ENCODE measurements at regions not wholly inside any gene's neighbourhood (a gene's known extent, or its start where the extent isn't known, plus 50 kb on each side); places are given as distances from the start of the nearest gene placed in this dataset.

DNA sequence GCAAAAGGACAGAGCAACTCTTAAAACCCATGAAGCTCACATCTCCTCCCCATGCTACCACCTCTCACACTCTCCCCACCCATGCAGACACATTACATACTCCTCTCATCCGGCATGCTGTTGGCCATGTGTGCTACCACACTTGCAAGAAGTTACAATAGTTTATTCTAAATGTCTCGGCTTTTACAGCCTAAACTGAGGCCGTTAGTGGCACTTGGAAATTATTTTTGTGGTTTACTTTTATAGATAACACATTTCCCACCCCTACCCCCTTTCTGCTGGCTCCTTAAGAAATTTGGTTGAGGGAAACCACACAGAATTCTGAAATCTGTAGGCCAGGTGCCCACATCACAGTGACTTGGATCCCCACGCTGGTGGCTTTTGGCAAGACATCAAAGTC is 141.1 kb upstream of the HHIP start:
- no peak for DNase-seq
- ChIA-PET CTCF (no interaction called here), POLR2A (ENCODE audit: unreplicated experiment) (no interaction called here)
- Histone ChIP-seq H3K36me3 (ENCODE audit: low read depth) (no peaks in the 10 kb centered on the region), H3K27ac (no peak overlapping the region), H3K4me3 (no peak overlapping the region), H3K79me2 (ENCODE audit: low read depth) (no peaks in the 10 kb centered on the region), H3K27me3 (ENCODE audit: insufficient read depth, low read depth) (no peaks in the 10 kb centered on the region), H3K9me2 (ENCODE audit: insufficient read depth) (no peaks in the 10 kb centered on the region), H2AFZ (no peak overlapping the region), H3F3A (ENCODE audit: insufficient read depth, low read depth) (no peaks in the 10 kb centered on the region), H3K9me3 (ENCODE audit: insufficient read depth, low read depth) (no peaks in the 10 kb centered on the region), H3K4me2 (no peak overlapping the region), H4K20me1 (ENCODE audit: insufficient read depth) (no peaks in the 10 kb centered on the region), H3K4me1 (replicated peaks; ENCODE audit: insufficient read depth) (no peaks in the 10 kb centered on the region)
- BruUV-seq (replicated peaks), result no TSS peak
- intact Hi-C loops (cut with micrococcal nuclease; ENCODE audit: unreplicated experiment), result no loop called here
- no peak for TF ChIP-seq EZH2 (IDR thresholded peaks at IDR 0.05; ENCODE audit: low read depth)
- TF ChIP-seq, protein P1, sequence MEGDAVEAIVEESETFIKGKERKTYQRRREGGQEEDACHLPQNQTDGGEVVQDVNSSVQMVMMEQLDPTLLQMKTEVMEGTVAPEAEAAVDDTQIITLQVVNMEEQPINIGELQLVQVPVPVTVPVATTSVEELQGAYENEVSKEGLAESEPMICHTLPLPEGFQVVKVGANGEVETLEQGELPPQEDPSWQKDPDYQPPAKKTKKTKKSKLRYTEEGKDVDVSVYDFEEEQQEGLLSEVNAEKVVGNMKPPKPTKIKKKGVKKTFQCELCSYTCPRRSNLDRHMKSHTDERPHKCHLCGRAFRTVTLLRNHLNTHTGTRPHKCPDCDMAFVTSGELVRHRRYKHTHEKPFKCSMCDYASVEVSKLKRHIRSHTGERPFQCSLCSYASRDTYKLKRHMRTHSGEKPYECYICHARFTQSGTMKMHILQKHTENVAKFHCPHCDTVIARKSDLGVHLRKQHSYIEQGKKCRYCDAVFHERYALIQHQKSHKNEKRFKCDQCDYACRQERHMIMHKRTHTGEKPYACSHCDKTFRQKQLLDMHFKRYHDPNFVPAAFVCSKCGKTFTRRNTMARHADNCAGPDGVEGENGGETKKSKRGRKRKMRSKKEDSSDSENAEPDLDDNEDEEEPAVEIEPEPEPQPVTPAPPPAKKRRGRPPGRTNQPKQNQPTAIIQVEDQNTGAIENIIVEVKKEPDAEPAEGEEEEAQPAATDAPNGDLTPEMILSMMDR (conservative IDR thresholded peaks at IDR 0.05), result no peak

DNA sequence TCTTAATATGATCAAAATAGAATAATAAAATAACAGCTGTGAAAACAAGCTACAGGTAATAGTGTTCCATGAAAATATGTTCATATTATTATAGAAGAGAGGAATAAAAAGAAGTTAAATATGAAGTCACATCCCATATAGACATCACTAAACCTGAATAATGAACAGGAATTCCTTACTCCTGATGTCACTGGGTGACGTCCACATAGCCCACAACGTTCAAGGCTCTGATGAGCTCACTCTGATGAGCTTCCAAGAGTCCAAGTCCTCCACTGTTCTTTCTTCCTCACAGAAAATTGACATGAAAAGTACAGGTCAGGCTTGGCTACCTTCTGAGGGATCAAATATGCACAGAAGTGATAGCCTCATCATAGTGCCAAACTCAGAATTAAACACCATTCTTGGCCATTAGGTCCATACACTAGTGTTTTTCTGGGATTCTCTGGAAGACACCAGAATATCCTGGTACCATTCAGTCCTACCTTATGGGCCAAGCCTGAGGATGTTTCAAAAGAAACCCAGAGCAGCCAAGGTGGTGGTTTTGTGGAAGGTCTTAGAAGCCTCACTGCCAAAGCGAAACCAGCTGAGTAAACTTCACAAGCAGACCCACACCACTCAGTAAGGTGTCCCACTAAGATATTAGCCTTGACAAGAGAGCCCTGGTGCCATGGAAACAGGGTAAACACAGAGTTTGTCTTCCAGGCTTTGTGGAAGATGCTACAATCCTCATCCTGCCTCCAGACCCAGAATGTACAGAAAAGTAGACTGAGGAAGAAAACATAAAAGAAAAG is 138.4 kb upstream of the HHIP start:
- no peaks in the 10 kb centered on the region for H3K9me3 ChIP-seq (ENCODE audit: insufficient read depth, low read depth)
- H3K4me1 ChIP-seq (replicated peaks; ENCODE audit: insufficient read depth), result no peaks in the 10 kb centered on the region

DNA sequence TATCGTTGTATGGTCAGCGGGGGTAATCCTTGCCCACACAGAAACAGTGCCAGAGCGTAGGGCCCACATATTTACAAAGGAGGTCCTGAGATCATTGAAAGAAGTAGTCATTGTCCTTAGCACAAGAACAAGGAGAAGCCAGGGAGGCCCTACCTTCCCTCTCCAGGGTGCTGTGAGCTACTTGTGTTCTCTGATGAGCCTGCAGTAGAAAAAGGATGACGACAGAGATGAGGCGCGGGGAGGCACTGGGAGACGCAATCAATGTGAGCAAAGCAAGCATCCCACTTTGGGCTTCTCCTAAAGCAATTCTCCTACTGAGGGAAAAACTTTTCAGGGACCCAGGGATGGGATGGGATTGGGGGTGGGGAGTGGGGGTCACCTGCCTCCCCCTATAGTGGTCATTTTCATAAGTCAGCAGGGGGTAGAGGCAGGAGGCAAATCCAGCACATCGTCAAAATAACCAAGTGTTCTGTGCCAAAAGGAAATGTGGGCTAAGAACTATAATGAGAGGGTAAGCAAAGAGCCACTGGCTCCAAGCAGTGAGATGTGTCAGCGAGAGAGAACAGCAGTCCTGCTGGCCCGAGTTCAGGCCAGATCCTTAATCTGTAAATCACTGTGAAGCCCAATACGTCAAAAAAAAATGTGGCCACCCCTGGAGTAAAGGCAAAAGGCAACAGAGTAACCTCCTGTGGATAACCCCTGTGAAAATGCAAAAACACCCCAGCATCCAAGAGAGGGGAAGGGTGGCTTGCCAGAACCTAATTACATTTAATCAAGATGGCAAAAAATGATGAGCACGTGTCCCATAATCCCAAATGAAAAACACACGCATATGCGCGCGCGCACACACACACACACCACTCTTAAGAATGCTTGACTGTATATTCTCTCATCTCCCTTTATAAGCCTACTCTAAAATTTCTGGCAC is 136.6 kb upstream of the HHIP start:
- Histone ChIP-seq H3K27me3 (ENCODE audit: insufficient read depth, low read depth) (no peaks in the 10 kb centered on the region), H4K20me1 (ENCODE audit: insufficient read depth) (no peaks in the 10 kb centered on the region), H3K4me1 (replicated peaks; ENCODE audit: insufficient read depth) (no peaks in the 10 kb centered on the region), H2AFZ (no peak overlapping the region), H3K36me3 (ENCODE audit: low read depth) (no peaks in the 10 kb centered on the region), H3F3A (ENCODE audit: insufficient read depth, low read depth) (no peaks in the 10 kb centered on the region), H3K9me3 (ENCODE audit: insufficient read depth, low read depth) (no peaks in the 10 kb centered on the region), H3K4me3 (no peak overlapping the region), H3K27ac (no peak overlapping the region), H3K9me2 (ENCODE audit: insufficient read depth) (no peaks in the 10 kb centered on the region), H3K4me2 (no peak overlapping the region), H3K79me2 (ENCODE audit: low read depth) (no peaks in the 10 kb centered on the region)
- DNase-seq, result no peak
- CTCF ChIA-PET, result no interaction called here
- TF ChIP-seq, protein P1 (conservative IDR thresholded peaks at IDR 0.05), result no peak
- POLR2A ChIA-PET (ENCODE audit: unreplicated experiment), result no interaction called here
- intact Hi-C loops (cut with micrococcal nuclease; ENCODE audit: unreplicated experiment), result no loop called here
- no TSS peak for BruUV-seq (replicated peaks)

More for the DNA sequence above, 138.4 kb upstream of the HHIP start:
- ChIA-PET POLR2A (ENCODE audit: unreplicated experiment) (no interaction called here), CTCF (no interaction called here)
- Histone ChIP-seq H3K27ac (no peak overlapping the region), H2AFZ (no peak overlapping the region), H3K9me2 (ENCODE audit: insufficient read depth) (no peaks in the 10 kb centered on the region), H3K4me3 (no peak overlapping the region), H3K27me3 (ENCODE audit: insufficient read depth, low read depth) (no peaks in the 10 kb centered on the region), H4K20me1 (ENCODE audit: insufficient read depth) (no peaks in the 10 kb centered on the region), H3K79me2 (ENCODE audit: low read depth) (no peaks in the 10 kb centered on the region), H3F3A (ENCODE audit: insufficient read depth, low read depth) (no peaks in the 10 kb centered on the region), H3K36me3 (ENCODE audit: low read depth) (no peaks in the 10 kb centered on the region), H3K4me2 (no peak overlapping the region)
- TF ChIP-seq EZH2 (IDR thresholded peaks at IDR 0.05; ENCODE audit: low read depth), result no peak
- TF ChIP-seq, protein P1 (conservative IDR thresholded peaks at IDR 0.05), result no peak
- DNase-seq, result no peak
- BruUV-seq (replicated peaks), result no TSS peak
- intact Hi-C loops (cut with micrococcal nuclease; ENCODE audit: unreplicated experiment), result no loop called here
